HG03196 (cell line): ENCODE measurements at regions not wholly inside any gene's neighbourhood (a gene's known extent, or its start where the extent isn't known, plus 50 kb on each side); places are given as distances from the start of the nearest gene placed in this dataset.
"Not testable (repeated sequence)": the region's sequence is repeated elsewhere in the genome, so short reads cannot be mapped to it uniquely, and the experiment has no call there.

ENCODE experiments used
- ATAC-seq: cut with Tn5 transposase; IDR thresholded peaks from one replicate; pipeline ENCODE4 v1.9.1; 2021; ENCODE audit not compliant: unreplicated experiment

DNA sequence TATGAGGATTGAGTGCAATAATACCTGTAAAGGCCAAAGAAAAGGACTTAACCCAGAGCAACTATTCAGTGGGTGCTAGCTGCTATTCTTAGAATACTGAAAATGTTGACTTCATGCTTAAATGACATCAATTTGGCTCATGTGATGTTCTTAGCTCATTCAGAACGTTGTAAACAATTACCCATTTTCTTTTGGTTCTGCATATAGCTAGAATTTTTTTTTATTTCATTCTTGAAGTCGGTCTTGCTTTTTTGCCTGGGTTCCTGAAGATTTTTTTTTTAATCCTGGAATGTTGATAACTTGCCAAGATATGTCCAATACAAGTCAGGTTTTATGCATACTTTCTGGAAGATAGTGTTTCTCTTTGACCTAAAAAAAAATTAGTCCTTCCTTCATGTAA, 772.0 kb downstream of the LTN1 start:
- ATAC-seq = no peak

DNA sequence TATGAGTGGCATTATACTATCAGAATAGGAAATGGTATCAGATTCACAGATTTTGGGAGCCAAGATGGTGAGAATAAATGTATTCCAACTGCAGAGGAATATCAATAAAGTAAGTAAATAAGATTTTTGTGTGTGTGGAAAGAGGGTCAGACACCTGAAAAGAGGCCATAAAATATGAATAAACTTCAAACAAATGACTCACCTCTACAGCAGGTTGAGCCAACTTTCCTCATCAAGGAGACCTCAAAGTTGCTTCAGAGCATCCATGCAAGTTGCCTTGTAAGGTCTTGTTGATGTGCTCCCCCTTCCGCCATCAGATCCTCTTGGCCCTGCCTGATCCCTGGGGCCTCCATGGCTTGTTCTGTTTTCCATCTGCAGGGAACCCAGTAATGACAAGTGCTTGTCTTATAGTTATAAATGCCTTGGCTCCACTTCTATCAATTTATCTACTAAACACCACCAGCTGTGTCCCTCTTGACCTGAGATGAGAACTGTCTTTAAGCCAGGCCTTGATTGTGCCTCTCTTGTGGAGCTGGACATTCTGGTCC, 775.6 kb downstream of the LTN1 start:
- ATAC-seq = no peak

DNA sequence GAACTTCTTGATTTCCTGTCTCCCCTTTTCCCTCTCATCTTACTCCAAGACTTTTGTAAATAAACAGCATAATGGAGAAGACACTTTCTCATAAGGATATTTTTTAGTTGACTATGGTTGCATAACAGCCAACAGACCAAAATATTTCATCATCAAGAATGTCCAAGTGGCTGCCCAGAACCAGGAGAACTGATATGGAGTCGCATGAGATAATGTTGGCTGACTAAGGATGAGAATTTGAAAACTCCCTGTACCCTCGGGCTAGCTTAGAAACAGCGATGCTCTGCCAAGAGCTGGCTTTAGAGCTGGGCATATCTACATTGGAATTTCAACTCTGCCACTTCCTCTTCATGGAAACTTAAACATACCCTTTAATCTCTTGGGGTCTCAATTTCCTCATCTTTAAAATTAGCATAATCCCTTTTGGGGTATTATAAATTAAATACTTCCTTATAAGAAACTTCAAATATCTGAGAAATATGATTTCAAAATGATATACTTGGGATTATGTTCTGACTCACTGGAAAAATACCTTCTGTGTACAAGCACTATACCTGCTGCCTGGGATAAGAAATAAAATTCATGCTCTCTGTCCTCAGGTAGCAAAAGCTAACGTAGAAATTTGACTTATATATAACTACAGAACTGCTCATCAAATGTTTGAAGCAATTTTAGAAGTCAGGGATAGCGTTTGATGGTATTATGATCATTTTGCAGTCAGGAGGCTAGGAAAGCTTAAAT, 777.3 kb downstream of the LTN1 start:
- ATAC-seq = no peak

DNA sequence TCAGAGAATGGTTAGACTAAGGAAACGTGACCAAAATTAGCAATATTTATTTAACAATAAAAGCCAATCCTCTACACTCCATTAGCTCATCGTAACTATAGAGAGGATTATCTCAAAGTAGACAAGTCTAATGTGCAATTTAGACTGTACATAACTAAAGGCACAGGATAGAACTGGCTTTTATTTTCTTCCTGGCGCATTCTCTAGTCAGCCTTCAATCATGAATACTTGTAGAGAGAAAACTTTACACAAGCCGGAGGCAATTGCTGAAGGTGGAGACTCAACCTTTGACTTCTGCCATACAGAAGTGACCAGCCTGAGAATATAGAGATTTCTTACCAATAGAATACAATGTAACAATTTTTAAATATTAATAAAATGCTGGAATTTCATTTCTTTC, 777.9 kb downstream of the LTN1 start:
- ATAC-seq = no peak

DNA sequence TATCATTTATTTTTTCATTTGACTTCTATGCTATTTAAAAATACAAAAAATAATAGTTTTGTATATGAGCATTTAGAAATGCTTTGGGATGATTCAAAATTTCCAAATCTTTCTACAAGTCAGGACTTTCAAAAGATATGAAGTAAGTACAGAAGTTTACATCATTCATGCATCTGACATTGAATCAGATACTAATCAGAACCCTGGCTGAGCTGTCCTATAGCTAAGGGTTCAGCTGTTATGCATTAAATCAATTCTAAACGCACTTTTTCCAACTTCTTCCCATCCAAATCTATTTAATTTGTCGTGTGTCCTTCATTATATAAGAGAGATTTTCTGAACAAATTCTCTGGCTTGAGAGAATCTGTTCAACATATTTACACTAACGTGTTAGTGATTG, 779.4 kb downstream of the LTN1 start:
- no peak for ATAC-seq

DNA sequence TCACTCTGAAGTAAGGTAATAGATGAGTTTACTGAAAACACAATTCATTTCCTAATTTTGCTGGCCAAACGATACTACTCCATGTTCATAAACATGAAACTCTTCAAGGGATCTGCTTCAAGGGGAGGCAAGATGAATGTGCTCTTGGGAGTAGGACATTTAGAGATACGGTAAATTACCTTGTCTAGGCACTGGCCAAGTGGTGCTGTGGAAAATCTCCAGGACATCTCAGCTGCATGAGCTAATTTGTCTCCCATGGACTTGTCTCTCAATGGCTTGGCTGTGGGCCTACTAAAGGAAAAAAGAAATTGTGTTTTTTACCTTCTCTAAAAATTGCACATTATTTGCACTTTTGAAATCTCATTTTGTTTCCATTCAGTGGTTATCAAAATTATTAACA, 780.6 kb downstream of the LTN1 start:
- ATAC-seq = no peak

DNA sequence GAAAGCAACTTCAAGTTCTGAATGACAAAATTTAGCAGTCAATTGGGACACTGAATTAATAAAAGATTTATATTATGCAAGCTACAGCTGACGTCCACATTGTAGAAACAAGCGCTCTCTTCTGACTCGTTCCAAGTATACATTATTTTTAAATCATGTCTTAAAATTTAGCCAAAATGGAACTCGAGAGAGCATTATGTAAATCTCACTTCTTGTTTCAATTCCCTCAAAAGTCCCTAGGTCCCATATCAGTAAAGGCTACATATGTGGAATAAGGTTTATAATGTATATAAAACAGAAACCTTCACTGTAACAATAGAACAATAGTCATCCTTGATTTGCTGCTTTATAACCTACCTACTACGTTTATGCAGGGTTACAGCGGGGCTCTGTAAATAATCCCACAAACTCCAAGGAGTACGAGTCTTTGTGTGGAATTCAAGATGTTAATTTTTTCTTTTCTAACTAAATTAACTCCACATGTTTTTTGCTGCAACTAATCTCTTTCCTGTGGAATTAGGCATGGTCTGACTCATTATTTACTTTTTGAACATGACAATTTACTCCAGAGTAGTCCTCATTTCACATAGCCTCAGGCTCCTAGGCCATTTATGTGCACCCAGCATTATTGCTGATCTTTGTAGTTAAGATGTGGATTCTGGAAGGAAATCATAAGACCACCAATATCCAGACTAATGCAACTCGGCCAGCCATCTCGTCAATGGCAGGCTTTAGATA, 785.1 kb downstream of the LTN1 start:
- no peak for ATAC-seq

DNA sequence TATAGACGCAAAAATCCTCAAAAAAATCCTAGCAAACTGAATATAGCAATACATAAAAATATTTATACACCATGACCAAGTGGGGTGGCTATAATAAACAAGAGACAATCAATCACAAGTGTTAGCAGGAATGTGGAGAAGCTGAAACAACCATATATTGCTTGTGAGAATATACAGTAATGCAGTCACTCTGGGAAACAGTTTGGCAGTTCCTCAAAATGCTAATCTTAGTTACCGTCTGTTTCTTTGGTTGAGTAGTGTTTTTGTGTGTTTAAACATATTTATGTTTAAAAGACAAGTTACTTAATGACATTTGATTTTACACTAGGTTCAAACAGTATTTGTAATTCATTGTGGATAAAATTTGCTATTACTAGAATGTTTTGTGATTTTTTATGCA, 792.0 kb downstream of the LTN1 start:
- no peak for ATAC-seq

DNA sequence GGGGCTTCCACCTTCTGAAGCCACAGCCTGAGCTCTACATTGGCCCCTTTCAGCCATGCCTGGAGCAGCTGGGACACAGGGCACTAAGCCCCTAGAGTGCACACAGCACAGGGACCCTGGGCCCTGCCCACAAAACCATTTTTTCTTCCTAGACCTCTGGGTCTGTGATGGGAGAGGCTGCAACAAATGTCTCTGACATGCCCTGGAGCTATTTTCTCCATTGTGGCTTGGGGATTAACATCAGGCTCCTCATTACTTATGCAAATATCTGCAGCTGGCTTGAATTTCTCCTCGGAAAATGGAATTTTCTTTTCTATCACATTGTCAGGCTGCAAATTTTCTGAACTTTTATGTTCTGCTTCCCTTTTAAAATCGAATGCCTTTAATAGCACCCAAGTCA, 795.7 kb downstream of the LTN1 start:
- no peak for ATAC-seq

DNA sequence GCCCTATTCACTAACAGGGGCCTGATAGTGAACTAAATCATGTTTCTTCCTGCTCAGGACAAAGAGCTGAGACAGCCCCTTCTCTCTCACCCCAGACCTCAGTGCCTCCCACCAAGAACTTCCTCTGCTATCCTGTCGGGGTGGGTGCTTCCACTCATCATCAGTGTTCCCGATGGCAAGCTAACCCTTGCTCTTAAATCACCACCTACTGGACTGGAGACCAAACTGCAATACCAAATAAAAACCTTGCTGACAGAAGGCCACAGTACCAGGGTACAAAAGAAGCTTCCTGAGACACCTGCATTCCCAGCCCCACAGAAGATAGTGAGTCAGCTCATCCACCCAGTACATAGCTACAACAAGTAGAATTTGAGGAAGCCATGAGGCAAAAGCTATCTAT, 799.5 kb downstream of the LTN1 start:
- no peak for ATAC-seq

DNA sequence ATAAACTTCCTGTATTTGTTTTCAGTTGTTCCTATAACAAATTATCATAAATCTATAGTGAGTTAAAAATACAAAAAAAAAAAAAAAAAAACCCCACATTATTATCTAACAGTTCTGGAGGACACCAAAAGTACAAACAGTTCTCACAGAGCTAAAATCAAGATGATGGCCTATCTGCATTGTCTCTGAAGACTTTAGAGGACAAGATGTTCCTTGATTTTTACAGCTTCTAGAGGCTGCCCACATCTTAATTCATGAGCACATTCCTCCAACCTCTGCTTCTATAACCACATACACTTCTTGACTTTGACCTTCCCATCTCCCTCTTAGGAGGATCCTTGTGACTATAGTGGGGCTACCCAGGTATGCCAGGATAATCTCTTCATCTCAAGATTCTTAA, 806.1 kb downstream of the LTN1 start:
- no peak for ATAC-seq

DNA sequence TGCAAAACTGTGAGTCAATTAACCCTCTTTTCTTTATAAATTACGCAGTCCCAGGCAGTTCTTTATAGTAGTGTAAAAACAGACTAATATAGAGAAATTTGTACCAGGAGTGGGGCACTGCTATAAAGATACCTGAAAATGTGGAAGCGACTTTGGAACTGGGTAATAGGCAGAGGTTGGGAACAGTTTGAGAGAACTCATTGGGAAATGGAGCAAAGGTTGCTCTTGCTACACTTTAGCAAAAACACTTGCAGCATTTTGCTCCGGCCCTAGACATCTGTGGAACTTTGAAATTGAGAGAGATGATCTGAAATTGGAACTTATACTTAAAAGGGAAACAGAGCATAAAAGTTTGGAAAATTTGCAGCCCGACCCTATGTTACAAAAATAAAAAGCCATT, 810.9 kb downstream of the LTN1 start:
- no peak for ATAC-seq

DNA sequence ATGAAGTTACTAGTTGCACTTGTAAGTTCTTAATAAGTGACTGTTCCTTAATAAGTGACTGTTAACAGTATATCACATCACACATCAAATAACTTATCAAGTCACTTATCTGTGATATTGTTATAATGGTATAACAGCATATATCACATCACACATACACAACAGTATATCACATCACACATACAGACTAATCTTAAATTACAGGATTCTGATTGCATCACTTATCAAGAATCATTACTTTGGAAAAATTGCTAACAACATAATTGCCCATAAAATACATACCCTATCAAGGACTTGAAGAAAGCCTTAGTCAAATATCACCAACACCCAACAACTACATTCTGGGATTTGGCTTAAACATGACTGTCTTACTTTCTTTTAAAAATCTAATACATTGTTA, 813.5 kb downstream of the LTN1 start:
- no peak for ATAC-seq

DNA sequence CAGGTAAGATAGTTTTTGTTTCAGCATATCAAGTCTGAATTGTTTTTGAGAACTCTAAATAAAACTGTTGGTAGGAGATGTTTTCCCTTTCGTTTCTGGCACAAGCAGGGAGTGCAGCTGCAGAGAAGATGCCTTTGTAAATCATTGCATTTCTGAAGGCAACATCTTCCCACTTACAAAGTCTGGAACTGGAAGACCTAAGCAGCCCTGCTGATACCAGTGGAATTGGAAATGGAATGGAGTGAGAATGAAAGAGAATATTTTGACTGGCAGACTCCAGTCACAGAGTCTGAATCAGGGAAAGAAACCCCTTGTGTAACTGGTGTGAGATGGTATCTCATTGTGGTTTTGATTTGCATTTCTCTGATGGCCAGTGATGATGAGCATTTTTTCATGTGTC, 815.6 kb downstream of the LTN1 start:
- ATAC-seq = no peak

DNA sequence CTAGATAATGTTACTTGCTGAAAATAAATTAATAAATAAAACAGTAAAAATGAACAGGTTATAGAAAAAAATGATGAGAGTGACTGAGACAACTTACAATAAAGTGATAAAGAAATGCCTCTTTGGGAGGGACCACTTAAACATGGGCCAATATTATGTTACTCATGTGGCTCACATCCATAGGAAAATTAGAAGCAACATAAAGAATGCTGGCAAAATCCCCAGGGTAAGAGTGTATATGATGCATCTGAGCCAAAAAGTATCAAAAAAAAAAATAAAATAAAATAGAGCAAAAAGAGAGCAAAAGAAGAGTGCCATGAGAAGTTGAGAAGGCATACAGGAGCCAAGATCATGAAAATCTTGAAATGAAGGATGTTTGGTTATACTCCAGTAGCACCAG, 818.0 kb downstream of the LTN1 start:
- ATAC-seq = no peak

DNA sequence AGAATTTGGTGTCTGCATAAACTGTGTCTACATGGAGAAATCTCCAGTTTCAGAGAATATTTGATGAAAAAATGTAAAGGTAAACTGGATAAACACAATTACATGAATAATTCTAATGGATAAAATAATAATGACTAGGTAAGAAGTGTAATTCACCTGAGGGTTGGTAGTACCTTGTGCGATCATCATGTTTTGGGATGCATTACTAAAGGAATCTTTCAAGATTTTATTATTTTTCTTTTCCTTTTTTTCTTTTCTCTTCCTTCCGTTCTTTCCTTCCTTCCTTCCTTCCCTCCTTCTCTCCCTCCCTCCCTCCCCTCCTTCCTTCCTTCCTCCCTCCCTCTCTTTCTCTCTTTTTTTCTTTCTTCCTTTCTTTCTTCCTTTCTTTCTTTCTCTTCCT, 818.7 kb downstream of the LTN1 start:
- ATAC-seq = no peak

DNA sequence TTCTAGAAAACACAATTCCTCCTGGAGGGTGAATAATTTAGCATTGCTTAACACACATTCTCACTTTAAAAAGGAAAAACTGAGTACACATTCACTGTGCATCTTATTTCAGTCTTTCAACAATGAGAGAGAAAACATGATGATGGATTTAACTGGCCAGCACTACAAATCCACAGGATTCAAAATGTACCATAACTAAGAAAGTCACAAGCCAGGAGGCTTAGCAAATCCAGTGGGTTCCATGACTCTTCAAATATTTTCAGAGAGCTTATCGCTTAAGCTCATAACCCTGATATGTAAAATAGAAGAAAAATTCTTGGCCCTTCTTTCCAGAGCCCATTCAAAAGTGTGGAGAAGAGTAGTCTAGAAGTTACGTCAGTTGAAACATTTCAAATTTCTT, 820.3 kb downstream of the LTN1 start:
- ATAC-seq = no peak

DNA sequence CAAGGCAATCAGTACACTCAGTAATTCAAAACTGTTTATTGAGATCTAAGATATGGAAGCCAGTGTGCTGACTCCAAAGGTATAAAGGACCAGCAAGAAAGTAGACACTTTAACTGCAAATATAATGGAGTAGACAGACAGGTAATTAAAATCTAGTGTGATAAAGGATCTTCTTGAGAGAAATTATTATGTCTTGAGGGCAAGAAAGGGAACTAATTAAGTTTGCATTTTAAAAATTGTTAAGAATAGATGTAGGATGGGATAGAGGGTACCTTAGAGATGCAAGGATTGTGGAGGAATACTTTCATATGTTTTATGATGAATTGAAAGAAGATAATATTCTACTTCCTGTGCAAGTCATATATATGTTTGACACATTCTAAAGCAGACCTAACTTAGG, 825.3 kb downstream of the LTN1 start:
- ATAC-seq = no peak

DNA sequence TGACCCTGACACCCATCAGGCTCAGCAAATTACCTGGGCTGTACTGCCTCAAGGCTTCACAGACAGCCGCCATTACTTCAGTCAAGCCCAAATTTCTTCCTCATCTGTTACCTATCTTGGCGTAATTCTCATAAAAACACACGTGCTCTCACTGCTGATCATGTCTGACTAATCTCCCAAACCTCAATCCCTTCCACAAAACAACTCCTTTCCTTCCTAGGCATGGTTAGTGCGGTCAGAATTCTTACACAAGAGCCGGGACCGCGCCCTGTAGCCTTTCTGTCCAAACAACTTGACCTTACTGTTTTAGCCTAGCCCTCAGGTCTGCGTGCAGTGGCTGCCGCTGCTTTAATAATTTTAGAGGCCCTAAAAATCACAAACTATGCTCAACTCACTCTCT, 828.2 kb downstream of the LTN1 start:
- ATAC-seq = not testable (repeated sequence)

DNA sequence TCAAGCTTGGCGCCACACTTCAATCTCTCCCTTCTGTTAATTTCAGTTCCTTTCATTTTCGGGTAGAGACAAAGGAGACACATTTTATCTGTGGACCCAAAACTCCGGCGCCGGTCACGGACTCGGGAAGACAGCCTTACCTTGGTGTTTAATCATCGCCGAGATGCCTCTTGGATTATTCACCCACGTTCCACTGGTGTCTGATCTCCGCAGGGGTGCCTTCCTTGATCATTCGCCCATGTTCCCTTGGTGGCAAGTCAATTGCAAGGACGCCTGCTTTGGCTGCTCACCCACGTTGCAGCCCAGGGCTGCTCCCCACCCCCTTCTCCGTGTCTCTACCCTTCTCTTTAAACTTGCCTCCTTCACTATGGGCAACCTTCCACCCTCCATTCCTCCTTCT, 830.6 kb downstream of the LTN1 start:
- not testable (repeated sequence) for ATAC-seq

DNA sequence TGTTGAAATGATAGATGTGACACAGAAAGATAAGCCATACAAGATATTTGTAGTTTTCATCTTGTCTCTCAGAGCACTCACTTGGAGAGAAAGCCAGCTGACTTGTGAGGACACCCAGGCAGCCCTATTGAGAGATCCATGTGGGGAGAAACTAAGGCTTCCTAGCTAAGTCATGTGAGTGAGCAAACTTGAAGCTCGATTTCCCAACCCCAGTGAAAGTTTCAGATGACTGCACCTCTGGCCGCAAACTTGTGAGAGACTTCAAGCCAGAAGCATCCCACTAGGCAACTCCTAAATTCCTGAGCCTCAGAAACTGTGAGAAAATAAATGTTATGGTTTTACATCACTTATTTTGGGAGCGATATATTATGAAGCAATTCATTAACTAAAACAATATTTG, 832.3 kb downstream of the LTN1 start:
- ATAC-seq = no peak

DNA sequence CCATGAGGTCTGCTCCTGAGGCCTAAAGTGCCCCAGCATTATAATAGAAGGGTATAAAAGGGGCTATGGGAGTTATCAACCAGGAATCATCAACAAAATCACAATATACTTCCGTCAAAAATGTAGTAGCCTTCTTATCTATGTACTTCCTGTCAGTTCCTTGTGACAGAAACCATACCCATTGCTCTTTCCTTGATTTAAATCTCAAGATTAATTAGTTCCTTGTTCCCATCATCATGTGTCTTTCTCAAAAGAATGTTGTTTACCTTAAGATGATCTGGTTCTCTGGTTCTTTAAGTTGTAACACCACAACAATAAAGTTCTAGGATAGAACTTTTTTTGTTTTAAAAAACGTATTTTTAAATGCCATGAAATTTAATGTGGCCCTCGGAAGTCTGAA, 833.3 kb downstream of the LTN1 start:
- ATAC-seq = no peak

DNA sequence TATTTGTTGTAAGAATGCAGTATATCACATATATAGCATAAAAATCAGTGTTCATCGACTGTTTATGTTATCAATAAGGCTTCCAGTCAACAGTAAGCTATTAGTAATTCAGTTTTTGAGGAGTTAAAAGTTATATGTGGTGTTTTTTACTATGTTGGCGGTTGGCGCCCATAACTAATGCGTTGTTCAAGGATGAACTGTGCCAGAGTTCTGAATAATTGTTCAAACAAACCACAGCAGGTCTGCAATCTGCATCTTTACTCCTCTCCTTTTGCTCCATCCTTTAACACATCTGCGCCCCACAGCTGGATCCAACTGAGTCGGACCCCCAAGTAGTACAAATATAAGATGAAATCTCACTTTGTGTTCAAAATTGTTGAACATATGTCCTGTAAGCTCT, 836.1 kb downstream of the LTN1 start:
- ATAC-seq = no peak
